HCT116 (cell line): ENCODE measurements at regions not wholly inside any gene's neighbourhood (a gene's known extent, or its start where the extent isn't known, plus 50 kb on each side); places are given as distances from the start of the nearest gene placed in this dataset.

Experiments
- EZH2phosphoT487 ChIP-seq: fragments of 200-600 bp; IDR thresholded peaks from 2 replicates; pipeline ENCODE4 v1.6.1; 2018; ENCODE audit warnings: antibody characterized with exemption, borderline replicate concordance
- TF ChIP-seq, protein P1 (sequence below), 3 experiments: fragments of 200-600 bp in 1 of 3; sonication (generic) in 1 of 3; IDR thresholded peaks in 2 of 3; conservative IDR thresholded peaks in 1 of 3; 2 replicates each; pipeline ENCODE4 v1.5.1; 2012 to 2017; ENCODE audit warnings: low read depth in 2 of 3, low read length in 2 of 3, antibody characterized with exemption in 1 of 3, borderline replicate concordance in 1 of 3, control low read depth in 1 of 3, mild to moderate bottlenecking in 1 of 3, mixed read lengths in 1 of 3, mixed run types in 1 of 3, moderate library complexity in 1 of 3; ENCODE audit not compliant: insufficient read depth in 1 of 3
- TF ChIP-seq, protein P2 (sequence below): IDR thresholded peaks from 2 replicates; pipeline ENCODE4 v1.6.1; 2012; ENCODE audit warnings: low read depth

DNA sequence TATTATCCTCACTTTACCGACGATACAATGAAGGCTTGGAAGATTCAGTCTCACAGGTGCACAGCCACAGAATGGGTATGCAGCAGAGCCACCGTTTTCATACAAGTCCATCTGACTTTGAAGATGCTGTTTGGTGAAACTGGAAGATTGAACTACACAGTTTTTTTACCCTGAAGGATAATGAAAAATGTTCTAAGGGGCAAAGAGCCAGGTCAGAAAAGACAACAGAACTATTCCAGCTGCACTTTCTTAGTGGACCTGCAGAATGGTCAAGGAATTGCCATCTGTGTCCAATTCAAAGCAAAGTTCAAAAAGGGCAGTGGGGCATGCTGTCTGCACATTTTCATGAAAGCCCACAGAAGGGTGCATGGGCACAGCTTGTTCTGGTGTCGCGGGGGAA, 127.6 kb upstream of the PDZRN3 start:
- no peak for TF ChIP-seq EZH2phosphoT487
- TF ChIP-seq, protein P1, sequence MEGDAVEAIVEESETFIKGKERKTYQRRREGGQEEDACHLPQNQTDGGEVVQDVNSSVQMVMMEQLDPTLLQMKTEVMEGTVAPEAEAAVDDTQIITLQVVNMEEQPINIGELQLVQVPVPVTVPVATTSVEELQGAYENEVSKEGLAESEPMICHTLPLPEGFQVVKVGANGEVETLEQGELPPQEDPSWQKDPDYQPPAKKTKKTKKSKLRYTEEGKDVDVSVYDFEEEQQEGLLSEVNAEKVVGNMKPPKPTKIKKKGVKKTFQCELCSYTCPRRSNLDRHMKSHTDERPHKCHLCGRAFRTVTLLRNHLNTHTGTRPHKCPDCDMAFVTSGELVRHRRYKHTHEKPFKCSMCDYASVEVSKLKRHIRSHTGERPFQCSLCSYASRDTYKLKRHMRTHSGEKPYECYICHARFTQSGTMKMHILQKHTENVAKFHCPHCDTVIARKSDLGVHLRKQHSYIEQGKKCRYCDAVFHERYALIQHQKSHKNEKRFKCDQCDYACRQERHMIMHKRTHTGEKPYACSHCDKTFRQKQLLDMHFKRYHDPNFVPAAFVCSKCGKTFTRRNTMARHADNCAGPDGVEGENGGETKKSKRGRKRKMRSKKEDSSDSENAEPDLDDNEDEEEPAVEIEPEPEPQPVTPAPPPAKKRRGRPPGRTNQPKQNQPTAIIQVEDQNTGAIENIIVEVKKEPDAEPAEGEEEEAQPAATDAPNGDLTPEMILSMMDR (IDR thresholded peaks at IDR 0.05 in 2 of 3, conservative IDR thresholded peaks at IDR 0.05 in 1 of 3; ENCODE audit: borderline replicate concordance in 1 of 3, insufficient read depth in 1 of 3, low read depth in 2 of 3, low read length in 2 of 3), result no peak
- TF ChIP-seq, protein P2, sequence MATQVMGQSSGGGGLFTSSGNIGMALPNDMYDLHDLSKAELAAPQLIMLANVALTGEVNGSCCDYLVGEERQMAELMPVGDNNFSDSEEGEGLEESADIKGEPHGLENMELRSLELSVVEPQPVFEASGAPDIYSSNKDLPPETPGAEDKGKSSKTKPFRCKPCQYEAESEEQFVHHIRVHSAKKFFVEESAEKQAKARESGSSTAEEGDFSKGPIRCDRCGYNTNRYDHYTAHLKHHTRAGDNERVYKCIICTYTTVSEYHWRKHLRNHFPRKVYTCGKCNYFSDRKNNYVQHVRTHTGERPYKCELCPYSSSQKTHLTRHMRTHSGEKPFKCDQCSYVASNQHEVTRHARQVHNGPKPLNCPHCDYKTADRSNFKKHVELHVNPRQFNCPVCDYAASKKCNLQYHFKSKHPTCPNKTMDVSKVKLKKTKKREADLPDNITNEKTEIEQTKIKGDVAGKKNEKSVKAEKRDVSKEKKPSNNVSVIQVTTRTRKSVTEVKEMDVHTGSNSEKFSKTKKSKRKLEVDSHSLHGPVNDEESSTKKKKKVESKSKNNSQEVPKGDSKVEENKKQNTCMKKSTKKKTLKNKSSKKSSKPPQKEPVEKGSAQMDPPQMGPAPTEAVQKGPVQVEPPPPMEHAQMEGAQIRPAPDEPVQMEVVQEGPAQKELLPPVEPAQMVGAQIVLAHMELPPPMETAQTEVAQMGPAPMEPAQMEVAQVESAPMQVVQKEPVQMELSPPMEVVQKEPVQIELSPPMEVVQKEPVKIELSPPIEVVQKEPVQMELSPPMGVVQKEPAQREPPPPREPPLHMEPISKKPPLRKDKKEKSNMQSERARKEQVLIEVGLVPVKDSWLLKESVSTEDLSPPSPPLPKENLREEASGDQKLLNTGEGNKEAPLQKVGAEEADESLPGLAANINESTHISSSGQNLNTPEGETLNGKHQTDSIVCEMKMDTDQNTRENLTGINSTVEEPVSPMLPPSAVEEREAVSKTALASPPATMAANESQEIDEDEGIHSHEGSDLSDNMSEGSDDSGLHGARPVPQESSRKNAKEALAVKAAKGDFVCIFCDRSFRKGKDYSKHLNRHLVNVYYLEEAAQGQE, result no peak
